ENCODE measurements at regions not wholly inside any gene's neighbourhood (a gene's known extent, or its start where the extent isn't known, plus 50 kb on each side); places are given as distances from the start of the nearest gene placed in this dataset.

DNA sequence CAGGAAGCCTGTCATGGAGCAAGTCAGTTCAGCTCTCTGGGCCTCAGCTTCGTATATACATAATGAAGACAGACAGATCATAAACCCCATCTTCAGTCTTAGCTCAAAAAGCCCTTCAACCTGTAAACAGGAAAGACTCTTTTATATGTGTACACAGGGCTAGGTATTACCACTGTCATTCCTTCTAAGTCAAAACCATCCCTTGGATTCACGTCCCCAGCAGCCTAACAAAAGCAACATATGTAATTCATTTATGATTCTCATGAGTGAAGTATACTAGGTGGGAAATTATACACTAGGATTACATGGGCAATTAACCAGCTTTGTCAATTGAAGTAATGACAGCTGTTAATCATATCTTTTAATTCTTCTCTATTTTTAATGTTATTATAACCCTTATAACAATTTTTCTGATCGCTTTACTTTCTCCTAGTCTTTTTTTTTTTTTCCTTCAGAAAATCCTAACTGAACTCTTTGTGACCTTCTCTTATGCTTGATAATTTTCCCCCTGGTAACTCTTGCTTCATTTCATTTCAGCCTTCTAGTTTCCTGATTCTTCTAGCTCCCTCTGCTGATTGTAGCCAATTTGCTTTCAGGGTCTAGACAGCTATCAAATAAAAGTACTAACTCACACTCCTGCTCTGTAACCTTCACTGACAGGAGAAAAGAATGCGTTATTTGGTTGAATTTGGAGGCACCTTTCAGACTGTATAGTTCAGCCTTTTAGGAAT is 99.7 kb downstream of the RBM43 start:
- TF ChIP-seq, protein P1, sequence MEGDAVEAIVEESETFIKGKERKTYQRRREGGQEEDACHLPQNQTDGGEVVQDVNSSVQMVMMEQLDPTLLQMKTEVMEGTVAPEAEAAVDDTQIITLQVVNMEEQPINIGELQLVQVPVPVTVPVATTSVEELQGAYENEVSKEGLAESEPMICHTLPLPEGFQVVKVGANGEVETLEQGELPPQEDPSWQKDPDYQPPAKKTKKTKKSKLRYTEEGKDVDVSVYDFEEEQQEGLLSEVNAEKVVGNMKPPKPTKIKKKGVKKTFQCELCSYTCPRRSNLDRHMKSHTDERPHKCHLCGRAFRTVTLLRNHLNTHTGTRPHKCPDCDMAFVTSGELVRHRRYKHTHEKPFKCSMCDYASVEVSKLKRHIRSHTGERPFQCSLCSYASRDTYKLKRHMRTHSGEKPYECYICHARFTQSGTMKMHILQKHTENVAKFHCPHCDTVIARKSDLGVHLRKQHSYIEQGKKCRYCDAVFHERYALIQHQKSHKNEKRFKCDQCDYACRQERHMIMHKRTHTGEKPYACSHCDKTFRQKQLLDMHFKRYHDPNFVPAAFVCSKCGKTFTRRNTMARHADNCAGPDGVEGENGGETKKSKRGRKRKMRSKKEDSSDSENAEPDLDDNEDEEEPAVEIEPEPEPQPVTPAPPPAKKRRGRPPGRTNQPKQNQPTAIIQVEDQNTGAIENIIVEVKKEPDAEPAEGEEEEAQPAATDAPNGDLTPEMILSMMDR (IDR thresholded peaks at IDR 0.05): no peak
- no peak for TF ChIP-seq POLR2A (IDR thresholded peaks at IDR 0.05)
